WTC11 (cell line): ENCODE measurements at regions not wholly inside any gene's neighbourhood (a gene's known extent, or its start where the extent isn't known, plus 50 kb on each side); places are given as distances from the start of the nearest gene placed in this dataset.

ENCODE experiments used
- ATAC-seq: fragments of 200-7000 bp; cut with Tn5 transposase; 2 replicates; pipeline ENCODE4 v1.10.0; 2021; ENCODE audit warnings: mild to moderate bottlenecking, moderate library complexity
- CTCF ChIA-PET: fragments of 300-600 bp; sonication (Branson Sonifier 250); formaldehyde crosslinking; loops from one replicate; lab custom pipeline; 2021; ENCODE audit warnings: antibody characterized with exemption; lab: Charles Lee
- POLR2A ChIA-PET: fragments of 350-600 bp; sonication (Branson Sonifier 250); formaldehyde crosslinking; loops from one replicate; lab custom pipeline; 2021; ENCODE audit warnings: antibody characterized with exemption; lab: Charles Lee
- DNase-seq: peaks from one replicate; pipeline ENCODE4 v3.0.0; 2021; ENCODE audit warnings: low spot score
- H3K27ac Mint-ChIP-seq: 2 replicates; pipeline ENCODE4 v1.8.0; 2021; ENCODE audit warnings: mixed read lengths
- H3K27me3 Mint-ChIP-seq: 2 replicates; pipeline ENCODE4 v1.8.0; 2021; ENCODE audit warnings: low read depth, mild to moderate bottlenecking, moderate library complexity, mixed read lengths
- H3K36me3 Mint-ChIP-seq: 2 replicates; pipeline ENCODE4 v1.8.0; 2021; ENCODE audit warnings: mixed read lengths
- H3K4me1 Mint-ChIP-seq: 2 replicates; pipeline ENCODE4 v1.8.0; 2022; ENCODE audit warnings: mixed read lengths
- H3K4me3 Mint-ChIP-seq: 2 replicates; pipeline ENCODE4 v1.8.0; 2021; ENCODE audit warnings: mild to moderate bottlenecking, moderate library complexity, mixed read lengths
- H3K9me3 Mint-ChIP-seq: 2 replicates; pipeline ENCODE4 v1.8.0; 2021; ENCODE audit warnings: mixed read lengths
- ARID4B ChIP-seq: sonication (generic); formaldehyde crosslinking; IDR thresholded peaks from 2 replicates; pipeline ENCODE4 v1.8.0; 2023; ENCODE audit warnings: missing genetic modification reagents, mild to moderate bottlenecking, borderline replicate concordance
- CBFB ChIP-seq: sonication (generic); formaldehyde crosslinking; IDR thresholded peaks from 2 replicates; pipeline ENCODE4 v1.8.1; 2022; ENCODE audit warnings: mild to moderate bottlenecking, low read depth, missing genetic modification reagents
- ESRRA ChIP-seq: sonication (generic); formaldehyde crosslinking; IDR thresholded peaks from 2 replicates; pipeline ENCODE4 v1.8.1; 2022; ENCODE audit warnings: mild to moderate bottlenecking, missing genetic modification reagents, borderline replicate concordance
- FOXJ3 ChIP-seq: sonication (generic); formaldehyde crosslinking; IDR thresholded peaks from 2 replicates; pipeline ENCODE4 v1.9.0; 2021; ENCODE audit warnings: missing genetic modification reagents, mild to moderate bottlenecking, borderline replicate concordance
- FOXP1 ChIP-seq: sonication (generic); formaldehyde crosslinking; IDR thresholded peaks from 2 replicates; pipeline ENCODE4 v1.8.0; 2022; ENCODE audit warnings: missing genetic modification reagents, mild to moderate bottlenecking, moderate library complexity, borderline replicate concordance
- GRHL2 ChIP-seq: fragments of 250-450 bp; sonication (Bioruptor Pico); IDR thresholded peaks from 2 replicates; pipeline ENCODE4 v1.8.0; 2022; ENCODE audit warnings: mild to moderate bottlenecking, moderate library complexity; ENCODE audit not compliant: insufficient replicate concordance, severe bottlenecking
- HMGXB4 ChIP-seq: sonication (generic); formaldehyde crosslinking; IDR thresholded peaks from 2 replicates; pipeline ENCODE4 v1.8.1; 2023; ENCODE audit warnings: mild to moderate bottlenecking, moderate library complexity, missing genetic modification reagents
- IRF2 ChIP-seq: sonication (generic); formaldehyde crosslinking; IDR thresholded peaks from 2 replicates; pipeline ENCODE4 v1.8.0; 2022; ENCODE audit warnings: low read depth, missing genetic modification reagents, borderline replicate concordance
- JAZF1 ChIP-seq: fragments of 250-450 bp; sonication (Bioruptor Pico); IDR thresholded peaks from 2 replicates; pipeline ENCODE4 v1.9.0; 2021; ENCODE audit warnings: moderate library complexity, mild to moderate bottlenecking, inconsistent platforms
- MXD4 ChIP-seq: fragments of 250-450 bp; sonication (Bioruptor Pico); IDR thresholded peaks from 2 replicates; pipeline ENCODE4 v1.8.0; 2021; ENCODE audit warnings: mild to moderate bottlenecking, moderate library complexity, borderline replicate concordance
- NFATC4 ChIP-seq: fragments of 250-450 bp; sonication (Bioruptor Pico); IDR thresholded peaks from 2 replicates; pipeline ENCODE4 v1.9.0; 2021; ENCODE audit warnings: mild to moderate bottlenecking
- NFYB ChIP-seq: sonication (generic); formaldehyde crosslinking; conservative IDR thresholded peaks from 2 replicates; pipeline ENCODE4 v1.8.0; 2022; ENCODE audit warnings: low read depth, missing genetic modification reagents
- NR2C2 ChIP-seq: sonication (generic); formaldehyde crosslinking; IDR thresholded peaks from 2 replicates; pipeline ENCODE4 v1.8.0; 2022; ENCODE audit warnings: mild to moderate bottlenecking, missing genetic modification reagents
- PRRX2 ChIP-seq: fragments of 250-450 bp; sonication (Bioruptor Pico); IDR thresholded peaks from 2 replicates; pipeline ENCODE4 v1.8.0; 2021; ENCODE audit warnings: mild to moderate bottlenecking
- RELA ChIP-seq: sonication (generic); formaldehyde crosslinking; IDR thresholded peaks from 2 replicates; pipeline ENCODE4 v1.8.1; 2022; ENCODE audit warnings: missing genetic modification reagents, mild to moderate bottlenecking, borderline replicate concordance
- SMAD3 ChIP-seq: sonication (generic); formaldehyde crosslinking; IDR thresholded peaks from 2 replicates; pipeline ENCODE4 v1.8.0; 2022; ENCODE audit warnings: missing genetic modification reagents, mild to moderate bottlenecking, borderline replicate concordance
- TEAD4 ChIP-seq: sonication (generic); formaldehyde crosslinking; IDR thresholded peaks from 2 replicates; pipeline ENCODE4 v1.8.0; 2022; ENCODE audit warnings: mild to moderate bottlenecking, missing genetic modification reagents
- TP53 ChIP-seq: sonication (generic); formaldehyde crosslinking; IDR thresholded peaks from 2 replicates; pipeline ENCODE4 v1.8.1; 2023; ENCODE audit warnings: mild to moderate bottlenecking, missing genetic modification reagents
- ZBTB21 ChIP-seq: sonication (generic); formaldehyde crosslinking; IDR thresholded peaks from 2 replicates; pipeline ENCODE4 v1.8.1; 2023; ENCODE audit warnings: mild to moderate bottlenecking, missing genetic modification reagents, borderline replicate concordance
- ZNF121 ChIP-seq: sonication (generic); formaldehyde crosslinking; IDR thresholded peaks from 2 replicates; pipeline ENCODE4 v1.8.0; 2023; ENCODE audit warnings: missing genetic modification reagents
- ZNF232 ChIP-seq: sonication (generic); formaldehyde crosslinking; IDR thresholded peaks from 2 replicates; pipeline ENCODE4 v1.8.0; 2022; ENCODE audit warnings: mild to moderate bottlenecking, missing genetic modification reagents
- ZNF317 ChIP-seq: sonication (generic); formaldehyde crosslinking; IDR thresholded peaks from 2 replicates; pipeline ENCODE4 v1.8.1; 2023; ENCODE audit warnings: low read depth, mild to moderate bottlenecking, moderate library complexity, missing genetic modification reagents, borderline replicate concordance
- TF ChIP-seq, protein P1 (sequence below): sonication (generic); formaldehyde crosslinking; IDR thresholded peaks from 2 replicates; pipeline ENCODE4 v1.8.1; 2022; ENCODE audit warnings: mild to moderate bottlenecking, missing genetic modification reagents, moderate library complexity, borderline replicate concordance

- no peak overlapping the region for H3K27ac Mint-ChIP-seq
- H3K9me3 Mint-ChIP-seq = peaks cover 20% of the 10 kb centered on the region
- H3K36me3 Mint-ChIP-seq = peaks cover 9% of the 10 kb centered on the region
- TF ChIP-seq ZBTB21 (CRISPR knock-in tag) (no peak), NFATC4 (CRISPR knock-in tag) (no peak), NFYB (no peak), ESRRA (CRISPR knock-in tag) (no peak), MXD4 (CRISPR knock-in tag) (no peak), IRF2 (no peak), RELA (CRISPR knock-in tag) (no peak), GRHL2 (CRISPR knock-in tag) (no peak), FOXP1 (CRISPR knock-in tag) (no peak)
- TF ChIP-seq, protein P1, sequence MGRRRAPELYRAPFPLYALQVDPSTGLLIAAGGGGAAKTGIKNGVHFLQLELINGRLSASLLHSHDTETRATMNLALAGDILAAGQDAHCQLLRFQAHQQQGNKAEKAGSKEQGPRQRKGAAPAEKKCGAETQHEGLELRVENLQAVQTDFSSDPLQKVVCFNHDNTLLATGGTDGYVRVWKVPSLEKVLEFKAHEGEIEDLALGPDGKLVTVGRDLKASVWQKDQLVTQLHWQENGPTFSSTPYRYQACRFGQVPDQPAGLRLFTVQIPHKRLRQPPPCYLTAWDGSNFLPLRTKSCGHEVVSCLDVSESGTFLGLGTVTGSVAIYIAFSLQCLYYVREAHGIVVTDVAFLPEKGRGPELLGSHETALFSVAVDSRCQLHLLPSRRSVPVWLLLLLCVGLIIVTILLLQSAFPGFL = no peak
- ChIA-PET POLR2A (no interaction called here), CTCF (no interaction called here)
- ATAC-seq = peak; percentile 18; the same call in 1 of the 2 replicates
- peaks cover 2% of the 10 kb centered on the region; the same call in 1 of the 2 replicates for H3K27me3 Mint-ChIP-seq
- DNase-seq = no peak
- no peak overlapping the region for H3K4me3 Mint-ChIP-seq
- H3K4me1 Mint-ChIP-seq = peaks cover 34% of the 10 kb centered on the region
These were observed 1516.9 kb downstream of the BRD1 start for GRCh38 chr22:48310740-48311139.

- Mint-ChIP-seq H3K36me3 (peaks cover 9% of the 10 kb centered on the region), H3K4me1 (peaks cover 33% of the 10 kb centered on the region), H3K27me3 (peaks cover 2% of the 10 kb centered on the region; the same call in 1 of the 2 replicates), H3K9me3 (peaks cover 20% of the 10 kb centered on the region), H3K4me3 (no peak overlapping the region), H3K27ac (no peak overlapping the region)
- CTCF ChIA-PET = no interaction called here
- TF ChIP-seq ZNF317 = no peak
- no peak for TF ChIP-seq HMGXB4 (CRISPR knock-in tag)
- TF ChIP-seq PRRX2 (CRISPR knock-in tag) = no peak
- TF ChIP-seq NR2C2 = no peak
- TF ChIP-seq CBFB (CRISPR knock-in tag) = no peak
- no peak for TF ChIP-seq SMAD3 (CRISPR knock-in tag)
- DNase-seq (no peak), ATAC-seq (no peak)
- POLR2A ChIA-PET = no interaction called here
These were observed 1517.4 kb downstream of the BRD1 start for GRCh38 chr22:48310289-48310688.

GRCh38 chr22:48309836-48310235 is 1517.8 kb downstream of the BRD1 start:
- Mint-ChIP-seq H3K9me3 (peaks cover 20% of the 10 kb centered on the region), H3K27ac (no peak overlapping the region), H3K4me3 (no peak overlapping the region), H3K27me3 (peaks cover 2% of the 10 kb centered on the region; the same call in 1 of the 2 replicates), H3K36me3 (peaks cover 9% of the 10 kb centered on the region)
- no peak for DNase-seq
- ChIA-PET CTCF (no interaction called here), POLR2A (no interaction called here)
- no peak for ATAC-seq
- TF ChIP-seq ZNF232 (CRISPR knock-in tag) (no peak), TP53 (CRISPR knock-in tag) (no peak), TEAD4 (CRISPR knock-in tag) (no peak), NFYB (no peak)
- TF ChIP-seq, all 79 proteins: peak for 0
- H3K4me1 Mint-ChIP-seq = peaks cover 32% of the 10 kb centered on the region

DNA sequence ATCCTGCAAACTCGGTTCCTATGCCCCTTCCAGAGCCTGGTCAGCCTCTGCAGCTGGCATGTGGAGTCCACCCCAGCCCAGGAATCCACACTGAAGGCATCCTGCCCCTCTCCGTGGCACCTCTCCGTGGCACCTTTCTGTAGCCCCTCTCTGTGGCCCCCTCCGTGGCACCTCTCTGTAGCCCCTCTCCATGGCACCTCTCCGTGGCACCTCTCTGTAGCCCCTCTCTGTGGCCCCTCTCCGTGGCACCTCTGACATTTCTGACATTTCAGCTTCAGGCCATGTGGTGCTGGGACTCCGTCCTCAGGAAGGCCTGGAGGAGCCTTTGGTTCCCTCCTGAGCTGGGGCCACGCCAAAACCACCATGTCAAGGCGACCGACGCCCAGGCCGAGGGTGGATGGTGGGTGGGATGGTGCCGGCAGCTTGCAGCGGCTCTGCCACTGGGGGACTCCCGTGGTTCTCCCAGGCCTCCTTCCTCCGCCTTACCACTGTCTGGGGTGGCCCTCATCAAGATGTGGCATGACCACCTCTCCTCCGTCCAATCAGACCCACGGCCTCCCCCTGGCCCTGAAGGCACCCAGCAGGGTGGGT is 1518.5 kb downstream of the BRD1 start:
- Mint-ChIP-seq H3K4me3 (no peak overlapping the region), H3K36me3 (peaks cover 9% of the 10 kb centered on the region), H3K9me3 (peaks cover 15% of the 10 kb centered on the region), H3K4me1 (peaks cover 31% of the 10 kb centered on the region), H3K27me3 (peaks cover 2% of the 10 kb centered on the region; the same call in 1 of the 2 replicates), H3K27ac (no peak overlapping the region)
- CTCF ChIA-PET = no interaction called here
- ATAC-seq = no peak
- DNase-seq = no peak
- POLR2A ChIA-PET = no interaction called here
- TF ChIP-seq ARID4B = no peak
- no peak for TF ChIP-seq JAZF1 (CRISPR knock-in tag)
- TF ChIP-seq ZNF121 (CRISPR knock-in tag) = no peak
- TF ChIP-seq FOXP1 (CRISPR knock-in tag) = no peak
- no peak for TF ChIP-seq FOXJ3 (CRISPR knock-in tag)
